Forelimb muscle (tissue), 1 donor: ENCODE measurements at regions not wholly inside any gene's neighbourhood (a gene's known extent, or its start where the extent isn't known, plus 50 kb on each side); places are given as distances from the start of the nearest gene placed in this dataset.

Experiments used
- DNase-seq: peaks from one replicate; pipeline ENCODE4 v3.0.0-alpha.2; 2013; ENCODE audit warnings: low read depth

DNA sequence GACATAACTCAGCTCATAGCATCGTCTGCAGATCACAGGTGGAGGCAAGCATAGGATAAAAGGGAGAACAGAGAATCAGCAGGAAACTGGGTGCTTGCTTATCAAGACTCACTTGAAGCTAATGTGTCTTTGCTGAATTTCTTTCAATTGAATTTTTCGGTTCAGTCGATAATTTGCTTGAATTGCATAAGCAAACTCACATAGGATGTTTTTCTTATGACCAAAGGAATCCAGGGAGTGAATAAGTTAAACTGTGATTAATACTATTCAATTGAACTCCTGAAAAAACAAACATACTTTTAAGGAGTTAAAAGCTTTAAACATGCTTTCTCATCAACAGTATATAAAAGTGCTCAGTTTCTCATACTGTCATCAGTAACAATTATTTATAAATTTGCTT is 707.1 kb upstream of the ACVR2A start:
- no peak for DNase-seq

DNA sequence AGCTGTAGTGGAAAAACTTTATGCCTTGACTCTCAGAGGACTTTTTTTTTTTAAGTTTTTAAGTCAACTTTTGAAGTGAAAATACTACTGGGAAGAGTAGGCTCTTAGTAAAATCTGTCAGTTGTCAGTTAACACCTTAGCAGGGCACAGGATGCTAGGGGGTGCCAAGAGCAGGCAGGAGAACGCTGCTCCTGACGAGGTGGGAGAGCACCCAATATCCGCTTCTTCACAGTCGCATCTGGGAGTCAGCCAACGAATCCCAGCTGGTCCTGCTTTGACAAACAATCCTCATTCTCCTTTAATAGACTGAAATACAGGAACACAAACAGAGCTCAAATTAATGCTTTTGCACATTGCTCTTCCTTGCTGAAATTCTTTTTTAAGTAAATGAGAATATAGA is 709.5 kb upstream of the ACVR2A start:
- DNase-seq: no peak

DNA sequence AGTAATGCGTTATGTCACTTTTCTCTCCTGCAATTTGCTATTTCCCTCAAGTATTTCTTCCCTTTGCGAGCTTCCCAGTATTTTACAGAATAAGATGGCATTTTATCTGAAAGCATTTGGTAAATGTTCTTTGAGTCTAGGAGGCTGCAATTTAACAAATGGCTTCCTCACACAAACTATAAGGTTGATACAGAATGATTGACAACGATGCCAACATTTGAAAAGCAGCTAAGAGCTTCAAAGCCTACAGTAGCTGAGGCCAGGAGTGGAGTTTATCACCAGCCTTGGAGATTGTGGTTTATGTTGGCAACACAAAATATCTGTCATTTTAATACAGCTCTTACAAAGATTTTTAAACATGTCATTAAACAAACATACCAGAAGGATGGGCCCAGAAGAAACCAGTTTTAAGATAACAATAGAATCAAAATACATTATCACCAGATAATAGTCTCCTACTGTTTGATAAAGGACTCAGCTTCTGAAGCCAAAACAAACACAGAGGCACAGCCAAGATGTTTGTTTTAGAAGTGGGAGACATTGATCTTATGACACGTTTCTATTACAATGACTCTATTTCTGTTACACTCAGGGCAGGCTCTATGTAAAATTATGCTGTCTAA is 711.4 kb upstream of the ACVR2A start:
- DNase-seq: no peak

DNA sequence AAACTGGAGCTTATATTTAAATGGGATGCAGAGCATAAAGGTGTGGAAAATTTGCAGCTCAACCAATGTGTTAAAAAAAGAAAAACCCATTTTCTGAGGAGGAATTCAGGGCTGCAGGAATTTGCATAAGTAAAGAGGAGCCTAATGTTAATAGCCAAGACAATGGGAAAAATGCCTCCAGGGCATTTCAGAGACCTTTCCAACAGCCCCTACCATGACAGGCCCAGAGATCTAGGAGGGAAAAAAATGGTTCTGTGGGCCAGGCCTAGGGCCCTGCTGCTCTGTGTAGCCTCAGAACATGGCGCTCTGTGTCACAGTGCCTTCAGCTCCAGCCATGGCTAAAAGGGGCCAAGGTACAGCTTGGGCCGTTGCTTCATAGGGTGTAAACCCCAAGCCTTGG is 719.7 kb upstream of the ACVR2A start:
- DNase-seq: no peak

DNA sequence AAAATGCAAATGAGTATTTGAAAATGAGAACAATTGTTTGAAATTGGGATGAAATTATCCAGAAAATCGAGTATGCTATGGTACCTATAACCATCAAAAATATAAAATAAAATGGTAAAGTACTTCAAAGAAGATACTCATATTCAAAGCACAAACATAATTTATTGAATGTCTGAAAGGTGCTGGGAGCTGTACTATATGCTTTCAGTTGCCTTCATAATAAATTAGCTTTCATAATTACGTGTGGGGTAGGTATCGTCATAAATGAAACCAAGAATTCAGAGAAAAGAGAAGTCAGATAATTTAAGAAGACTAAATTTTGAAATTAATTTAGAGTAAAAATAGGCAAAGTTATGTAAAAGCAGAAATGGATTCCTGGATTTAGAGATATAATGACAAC is 721.9 kb upstream of the ACVR2A start:
- DNase-seq: no peak

DNA sequence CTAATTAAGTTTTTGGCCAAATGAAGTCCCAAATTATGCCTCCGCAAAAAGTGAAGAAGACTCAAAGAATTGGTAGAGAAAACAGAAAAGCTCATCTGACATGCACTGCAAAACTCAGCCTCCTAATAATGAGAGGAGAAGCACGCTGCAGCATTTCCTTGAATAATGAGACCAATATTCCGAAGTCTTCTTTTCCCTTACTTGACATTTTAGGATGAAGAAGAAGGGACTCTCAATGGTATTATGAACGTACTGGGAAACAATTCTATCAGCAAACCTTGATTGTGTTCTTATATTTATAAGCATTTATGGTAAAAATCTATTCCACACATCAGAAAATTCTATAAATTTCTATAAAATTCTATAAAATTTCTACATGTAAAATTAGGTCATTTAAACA is 733.9 kb upstream of the ACVR2A start:
- DNase-seq: no peak

DNA sequence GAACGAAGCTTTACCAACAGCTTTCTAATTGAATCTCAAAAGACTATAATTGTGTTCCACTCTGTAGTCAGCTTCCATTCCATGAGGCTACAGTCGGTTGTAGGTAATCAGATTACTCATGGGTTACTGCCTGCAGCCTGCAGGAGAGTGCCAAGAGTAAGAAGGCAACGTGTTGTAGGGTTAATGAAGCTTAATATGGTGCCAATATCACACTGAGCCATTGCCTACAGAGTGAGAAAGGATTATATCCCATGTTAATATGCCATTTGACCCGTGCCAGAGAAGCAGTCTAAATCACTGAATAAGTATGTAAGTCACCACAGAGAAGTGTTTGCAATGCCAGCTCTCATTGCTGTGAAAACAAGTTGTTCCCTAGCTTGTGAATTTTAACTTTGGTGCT is 734.5 kb upstream of the ACVR2A start:
- DNase-seq: no peak

DNA sequence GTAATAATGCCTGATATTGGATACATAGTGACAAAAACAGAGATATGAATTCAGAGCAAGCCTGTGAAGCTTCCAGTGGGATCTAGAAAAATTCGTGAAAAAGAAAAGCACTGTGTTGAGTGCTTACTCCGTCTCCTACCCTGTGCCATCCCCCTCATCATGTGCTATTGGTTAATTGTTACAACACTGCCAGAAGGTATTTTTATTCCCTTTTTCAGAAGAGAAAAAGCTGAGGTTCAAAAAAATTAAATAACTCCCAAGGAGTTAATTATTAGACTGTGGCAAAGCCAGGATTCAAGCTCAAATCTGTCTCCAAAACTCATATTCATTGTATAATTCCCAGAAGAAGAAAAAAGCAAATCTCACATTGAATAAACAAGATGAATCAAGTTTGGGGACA is 735.5 kb upstream of the ACVR2A start:
- no peak for DNase-seq

DNA sequence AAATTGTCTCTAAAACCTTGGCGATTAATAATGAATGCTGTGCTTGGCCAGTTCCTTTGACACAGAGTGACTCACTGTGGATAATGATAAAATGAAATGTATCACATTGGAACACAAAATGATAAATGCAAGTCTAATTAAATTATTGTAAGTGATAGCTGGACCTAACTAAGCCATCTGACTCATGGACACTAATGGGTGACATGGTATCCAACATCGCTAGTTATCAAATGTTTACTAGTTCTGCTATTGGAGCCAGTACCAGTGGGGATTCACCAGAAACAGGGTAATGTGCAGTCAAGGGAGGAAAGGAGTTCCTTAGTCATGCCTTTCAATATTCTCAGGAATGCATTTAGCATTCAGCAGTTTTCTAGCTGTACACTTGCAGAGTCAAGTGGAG is 736.3 kb upstream of the ACVR2A start:
- DNase-seq: no peak

DNA sequence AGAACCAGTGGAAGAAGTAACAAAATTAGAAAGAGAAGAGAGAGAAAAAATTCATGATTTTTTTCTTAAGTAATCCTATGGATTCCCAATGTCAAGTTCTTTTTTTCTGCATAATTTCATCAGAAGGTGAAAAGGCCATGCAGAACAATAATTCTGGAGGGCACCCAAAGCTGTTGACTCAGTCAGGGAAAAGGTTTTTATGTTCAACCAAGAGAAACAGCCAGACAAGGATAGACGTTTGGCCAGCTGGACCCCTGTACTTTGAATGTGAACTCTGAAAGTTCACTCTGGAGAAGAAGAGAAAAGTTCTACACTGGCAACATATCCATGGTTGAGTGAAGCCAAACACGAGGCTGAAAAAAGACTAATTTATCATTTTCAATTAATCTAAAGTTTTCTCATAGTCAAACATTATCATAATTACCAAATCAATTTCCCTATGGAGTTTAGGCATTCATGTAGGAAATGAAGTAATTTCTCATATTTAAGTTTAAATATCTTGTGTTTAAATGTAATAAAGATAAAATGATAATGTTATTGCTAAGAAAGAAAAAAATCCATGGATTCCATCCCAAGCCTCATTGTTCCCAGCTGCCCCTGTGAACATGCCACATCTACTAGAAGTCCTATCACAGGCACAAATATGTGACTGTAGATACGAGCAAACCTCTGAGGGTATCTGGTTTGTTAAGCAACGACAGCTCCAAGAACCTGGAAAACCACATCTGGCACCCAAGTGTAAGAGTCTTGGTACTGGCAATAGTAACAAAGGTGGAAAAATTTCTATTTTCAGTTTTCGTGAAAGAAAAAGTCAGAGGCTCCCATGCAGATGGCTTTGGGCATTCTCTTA is 742.7 kb upstream of the ACVR2A start:
- DNase-seq: no peak

DNA sequence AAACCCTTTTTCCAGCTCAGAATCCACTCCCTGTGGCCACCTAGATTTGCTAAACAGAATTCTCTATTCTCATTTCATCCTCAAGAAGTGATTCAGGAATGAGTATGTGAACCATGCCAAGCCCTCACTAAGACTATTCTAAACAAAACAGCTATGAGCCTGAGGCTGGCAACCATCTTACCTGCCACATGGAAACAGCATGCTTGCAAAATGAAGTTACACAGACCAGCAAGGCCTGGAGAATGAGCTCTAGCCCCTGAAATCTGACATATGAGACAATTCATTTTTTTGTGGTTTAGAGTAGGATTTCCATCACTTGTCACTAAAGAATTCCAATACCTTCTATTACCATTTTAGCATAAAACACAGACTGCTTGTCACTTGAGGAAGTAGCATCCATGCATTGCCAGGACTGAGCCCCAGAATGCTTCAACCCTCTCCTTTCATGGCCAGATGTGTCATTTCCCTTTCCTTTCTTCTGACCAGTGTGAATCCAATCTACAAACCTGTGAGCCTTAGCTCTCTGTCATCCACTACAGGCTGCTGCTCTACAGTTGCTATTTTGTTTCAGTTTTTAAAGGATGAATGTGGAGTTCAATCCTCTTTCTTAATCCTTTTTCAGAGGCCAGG is 744.3 kb upstream of the ACVR2A start:
- no peak for DNase-seq

DNA sequence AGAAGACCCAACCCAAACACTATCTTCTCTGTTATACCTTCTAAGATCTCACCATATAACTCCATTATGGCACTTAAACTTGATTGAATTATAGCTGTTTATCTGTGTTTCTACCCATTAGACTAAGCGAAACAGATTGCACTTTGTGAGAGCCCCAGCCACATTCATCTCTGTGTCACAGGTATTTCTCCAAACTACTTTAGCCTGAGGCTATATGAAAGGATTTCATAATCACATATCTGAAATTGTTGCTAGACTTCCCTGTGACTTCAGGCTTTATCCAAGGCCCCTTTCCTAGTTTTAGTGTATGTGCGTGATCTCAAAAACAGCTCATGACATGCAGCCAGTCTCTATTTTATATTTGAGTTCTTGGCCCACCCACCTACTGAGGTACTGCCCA is 745.0 kb upstream of the ACVR2A start:
- no peak for DNase-seq

DNA sequence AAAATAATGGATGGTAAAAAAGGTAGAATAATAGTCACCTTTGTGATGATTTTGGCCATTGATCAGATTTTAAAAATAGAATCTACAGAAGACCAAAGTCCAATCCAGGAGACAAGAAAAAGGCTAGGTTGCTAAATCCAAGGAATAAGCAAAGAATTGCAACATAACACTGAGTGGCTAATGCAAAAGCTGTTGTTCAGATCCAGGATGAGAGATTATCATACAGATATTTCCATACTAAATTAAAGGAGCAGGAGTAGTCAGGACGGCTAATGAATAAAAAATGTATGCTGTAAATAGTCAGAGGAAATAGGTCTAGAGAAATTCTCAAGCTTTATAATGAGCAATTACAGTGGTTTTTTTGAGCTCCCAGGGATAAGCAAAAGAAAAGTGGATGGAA is 745.9 kb upstream of the ACVR2A start:
- DNase-seq: no peak

DNA sequence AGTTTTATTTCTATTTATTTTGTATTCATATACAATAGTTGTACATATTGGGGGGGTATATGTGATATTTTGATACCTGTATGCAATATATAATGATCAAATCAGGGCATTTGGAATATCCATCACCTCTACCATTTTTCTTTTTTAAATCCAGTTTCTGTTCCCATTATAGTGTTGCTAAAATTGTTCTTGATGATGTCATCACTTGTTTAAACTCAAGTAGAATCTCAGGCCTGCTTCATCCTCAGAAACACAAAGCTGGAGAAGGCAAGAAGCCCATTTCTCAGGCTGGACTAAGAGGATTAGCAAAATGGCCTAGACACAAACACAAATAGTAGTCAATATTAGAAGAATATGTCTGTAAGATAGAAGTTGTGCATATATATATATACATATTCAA is 747.1 kb upstream of the ACVR2A start:
- DNase-seq: no peak

DNA sequence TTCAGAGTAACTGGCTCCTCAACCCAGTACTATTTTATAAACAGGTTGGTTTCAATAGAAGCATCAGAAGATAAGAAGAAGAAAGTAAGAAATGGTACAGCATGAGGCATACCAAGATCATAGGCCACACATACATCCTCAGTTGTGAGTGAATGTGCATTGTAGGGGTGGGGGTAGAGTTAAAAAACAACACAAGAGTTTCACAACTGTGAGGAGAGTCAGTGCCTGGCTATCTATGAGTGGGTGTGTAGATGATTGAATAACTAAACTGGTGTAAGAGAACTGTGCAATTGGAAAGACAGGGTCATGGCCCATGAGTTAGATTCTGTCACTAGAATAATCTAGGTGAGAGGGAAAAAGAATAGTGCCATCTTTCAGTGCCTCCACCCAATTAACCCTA is 748.2 kb upstream of the ACVR2A start:
- DNase-seq: no peak

DNA sequence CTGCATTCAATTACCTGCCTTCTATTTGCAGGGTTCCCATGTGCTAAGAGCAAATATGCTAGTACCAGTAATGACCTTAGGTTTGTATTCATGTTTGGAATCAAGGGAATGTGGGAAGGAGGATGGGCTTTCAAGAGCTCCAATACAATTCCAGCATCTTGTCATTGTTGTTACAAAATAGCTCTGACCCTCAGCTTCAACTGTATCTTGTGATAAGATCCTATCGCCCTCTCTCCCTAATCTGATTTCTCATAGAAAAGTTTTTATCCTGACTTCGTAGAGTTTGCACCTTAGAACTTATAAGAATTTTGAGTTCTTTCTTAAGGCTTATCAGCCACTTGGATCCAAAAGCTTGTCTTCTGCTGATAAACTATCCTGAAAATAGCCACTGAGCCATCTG is 749.5 kb upstream of the ACVR2A start:
- DNase-seq: no peak

DNA sequence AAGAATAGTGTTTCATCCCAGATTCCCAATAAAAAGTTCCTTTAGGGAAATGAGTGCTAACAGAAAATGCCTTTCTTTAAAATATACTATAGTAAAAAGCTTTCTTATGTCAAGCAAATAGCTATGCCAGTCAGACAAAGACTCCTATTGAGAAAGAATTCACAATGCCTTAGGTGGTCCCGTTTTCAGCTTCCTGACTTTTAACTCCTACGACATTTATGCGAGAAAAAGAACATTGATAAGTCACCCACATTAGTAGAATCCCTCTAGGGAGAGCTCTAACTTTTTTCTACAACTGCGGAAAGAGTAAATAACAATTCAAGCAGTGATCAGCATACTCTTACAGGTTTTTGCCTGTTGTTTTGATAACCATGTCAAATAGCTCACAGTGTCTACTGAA is 750.8 kb upstream of the ACVR2A start:
- DNase-seq: no peak

DNA sequence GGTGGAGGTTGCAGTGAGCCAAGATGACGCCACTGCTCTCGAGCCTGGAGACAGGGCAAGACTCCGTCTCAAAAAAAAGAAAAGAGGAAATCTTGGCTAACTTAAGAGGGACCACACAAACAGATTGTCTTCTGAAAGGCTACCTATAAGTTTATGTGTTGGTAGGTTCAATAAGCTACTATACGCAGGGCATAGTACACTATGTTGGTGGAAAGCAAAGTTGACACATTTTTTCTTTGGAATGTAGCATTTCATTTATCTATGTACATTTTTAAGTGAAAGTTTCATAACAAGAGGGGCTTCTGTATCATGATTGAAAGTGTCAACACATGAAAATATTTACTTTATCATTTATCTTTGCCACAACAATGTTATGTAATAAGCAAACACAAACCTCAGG is 752.6 kb upstream of the ACVR2A start:
- no peak for DNase-seq

DNA sequence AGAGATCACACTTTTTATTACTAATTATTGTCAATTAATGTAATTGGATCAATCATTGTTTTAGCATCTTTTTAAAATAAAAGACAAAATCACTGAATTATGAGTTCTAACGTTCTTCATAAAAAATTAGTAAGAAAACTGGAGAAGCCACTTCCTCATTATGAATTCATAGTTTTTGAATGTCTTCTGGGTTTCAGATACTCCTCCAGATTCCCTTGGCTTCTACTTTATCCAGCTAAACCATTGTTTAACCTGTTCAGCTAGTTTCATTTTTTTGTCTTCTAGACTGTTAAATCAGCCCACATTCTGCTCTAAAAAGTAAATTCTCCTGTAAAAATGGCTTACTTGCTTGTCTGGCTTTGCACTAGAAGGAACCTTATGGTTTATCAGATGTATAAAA is 753.4 kb upstream of the ACVR2A start:
- no peak for DNase-seq

DNA sequence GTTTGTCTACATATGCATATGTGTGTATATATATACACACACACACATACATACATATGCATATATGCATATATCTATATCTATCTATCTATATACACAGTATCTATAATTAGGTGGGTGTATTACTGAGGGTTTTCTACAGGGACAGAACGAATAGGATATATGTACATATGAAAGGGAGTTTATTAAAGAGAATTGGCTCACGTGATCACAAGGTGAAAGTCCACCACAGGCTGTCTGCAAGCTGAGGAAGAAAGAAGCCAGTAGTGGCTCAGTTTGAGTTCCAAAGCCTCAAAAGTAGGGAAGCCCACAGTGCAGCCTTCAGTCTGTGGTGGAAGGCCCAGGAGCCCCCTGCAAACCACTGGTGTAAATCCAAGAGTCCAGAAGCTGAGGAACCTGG is 756.0 kb upstream of the ACVR2A start:
- no peak for DNase-seq

DNA sequence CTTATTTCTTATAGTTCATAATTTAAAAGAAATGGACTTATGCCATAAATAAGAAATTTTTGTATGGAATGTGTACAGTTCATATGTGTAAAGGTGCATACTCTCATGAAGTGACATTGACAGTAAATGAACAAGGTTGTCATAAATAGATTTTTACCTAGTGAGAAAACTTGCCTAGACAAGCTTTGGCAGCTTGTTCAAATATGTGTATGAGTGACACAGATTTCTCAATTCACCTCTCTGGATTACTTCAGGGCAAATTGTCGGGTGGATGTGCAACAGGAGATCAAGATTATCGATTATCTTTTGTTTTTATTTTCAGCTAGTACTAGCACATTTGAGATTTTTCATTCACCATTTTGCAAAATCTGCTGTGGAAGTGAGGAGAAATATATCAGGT is 758.1 kb upstream of the ACVR2A start:
- no peak for DNase-seq

DNA sequence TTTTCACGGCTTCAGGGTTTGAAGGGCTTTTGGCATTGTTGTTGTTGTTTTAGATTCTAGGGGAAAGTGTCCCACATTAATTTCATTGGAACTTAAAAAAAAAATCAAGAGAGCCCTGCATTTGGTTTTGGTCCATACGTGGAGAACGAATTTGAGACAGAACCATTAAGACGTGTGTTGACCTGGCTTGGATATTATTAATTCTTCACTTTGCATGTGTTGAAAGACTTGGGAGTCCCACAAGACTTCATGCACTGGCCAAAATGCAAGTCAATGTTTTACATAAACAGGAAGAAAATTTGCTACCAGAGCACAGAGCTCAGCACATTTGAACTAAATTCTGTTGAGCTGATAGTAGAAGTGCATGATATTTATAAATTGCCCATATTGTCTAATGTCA is 761.2 kb upstream of the ACVR2A start:
- DNase-seq: no peak

DNA sequence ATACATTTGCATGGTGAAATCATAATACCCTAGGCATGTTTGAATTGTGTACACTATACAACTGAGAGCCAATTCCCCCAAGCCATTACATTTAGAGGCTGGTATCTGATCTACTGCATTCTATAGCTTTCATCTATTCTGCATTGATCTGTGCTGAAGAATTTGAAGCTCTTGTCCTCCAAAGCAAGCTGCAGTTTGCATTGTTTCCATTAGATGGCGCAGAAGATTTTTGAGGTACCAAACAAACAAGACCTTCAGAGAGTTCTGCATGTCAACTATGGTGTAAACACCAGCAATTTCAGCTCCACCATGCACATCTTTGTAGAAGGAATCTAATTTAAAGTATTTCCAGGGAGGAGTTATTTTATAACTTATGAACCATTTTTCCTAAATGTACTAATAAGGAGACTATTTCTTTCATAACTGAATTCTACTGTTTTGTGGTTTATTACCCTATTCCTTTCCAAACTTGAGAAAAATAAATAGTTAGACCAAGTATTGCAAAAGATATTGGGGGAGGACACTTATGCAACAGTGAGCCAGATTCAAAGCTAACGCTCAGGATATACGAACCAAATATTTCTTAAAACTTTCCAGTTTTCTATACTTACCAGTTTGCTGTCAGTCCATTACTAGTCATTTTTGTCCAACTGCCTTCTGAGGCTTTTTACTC is 761.8 kb upstream of the ACVR2A start:
- no peak for DNase-seq
